ENCODE measurements at regions not wholly inside any gene's neighbourhood (a gene's known extent, or its start where the extent isn't known, plus 50 kb on each side); places are given as distances from the start of the nearest gene placed in this dataset.
A peak's percentile ranks its signal among the peaks of the same experiment; 100 is the strongest.

GRCh38 chr17:13263746-13264145 is 245.9 kb upstream of the ELAC2 start:
- no peak for DNase-seq (ENCODE audit: extremely low read depth in 1 of 11, low read depth in 9 of 11, low spot score in 4 of 11)

- no peak for DNase-seq (ENCODE audit: extremely low read depth in 1 of 11, low read depth in 9 of 11, low spot score in 4 of 11)
Observed at GRCh38 chr17:13256545-13256944, 238.7 kb upstream of the ELAC2 start.

GRCh38 chr17:13253733-13254410 is 236.0 kb upstream of the ELAC2 start:
- no peak for DNase-seq (ENCODE audit: extremely low read depth in 1 of 11, low read depth in 9 of 11, low spot score in 4 of 11)

- no peak for DNase-seq (ENCODE audit: extremely low read depth in 1 of 11, low read depth in 9 of 11, low spot score in 4 of 11)
Observed at GRCh38 chr17:13244513-13244912, 226.7 kb upstream of the ELAC2 start.

GRCh38 chr17:13243585-13243984 is 225.8 kb upstream of the ELAC2 start:
- no peak for DNase-seq (ENCODE audit: extremely low read depth in 1 of 11, low read depth in 9 of 11, low spot score in 4 of 11)

DNA sequence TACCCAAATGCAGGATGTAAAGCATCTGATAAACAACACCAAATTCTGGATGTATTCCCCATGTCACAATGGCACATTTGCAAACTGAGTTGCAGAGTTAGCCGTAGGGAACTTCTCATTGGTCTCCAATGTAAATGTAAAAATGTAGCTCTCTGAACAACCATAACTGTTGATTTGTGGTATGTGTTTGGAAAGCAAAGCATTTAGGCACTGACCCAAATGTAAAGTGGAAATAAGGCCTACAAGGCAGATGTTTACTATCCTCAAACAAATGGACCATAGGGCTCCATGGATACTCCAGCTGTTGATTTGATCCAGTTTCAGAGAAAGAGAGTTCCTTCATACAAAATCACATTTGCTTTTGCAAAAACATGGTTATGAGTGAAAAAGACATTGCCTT is 223.0 kb upstream of the ELAC2 start:
- DNase-seq (ENCODE audit: extremely low read depth in 1 of 11, low read depth in 9 of 11, low spot score in 4 of 11) = no peak

DNA sequence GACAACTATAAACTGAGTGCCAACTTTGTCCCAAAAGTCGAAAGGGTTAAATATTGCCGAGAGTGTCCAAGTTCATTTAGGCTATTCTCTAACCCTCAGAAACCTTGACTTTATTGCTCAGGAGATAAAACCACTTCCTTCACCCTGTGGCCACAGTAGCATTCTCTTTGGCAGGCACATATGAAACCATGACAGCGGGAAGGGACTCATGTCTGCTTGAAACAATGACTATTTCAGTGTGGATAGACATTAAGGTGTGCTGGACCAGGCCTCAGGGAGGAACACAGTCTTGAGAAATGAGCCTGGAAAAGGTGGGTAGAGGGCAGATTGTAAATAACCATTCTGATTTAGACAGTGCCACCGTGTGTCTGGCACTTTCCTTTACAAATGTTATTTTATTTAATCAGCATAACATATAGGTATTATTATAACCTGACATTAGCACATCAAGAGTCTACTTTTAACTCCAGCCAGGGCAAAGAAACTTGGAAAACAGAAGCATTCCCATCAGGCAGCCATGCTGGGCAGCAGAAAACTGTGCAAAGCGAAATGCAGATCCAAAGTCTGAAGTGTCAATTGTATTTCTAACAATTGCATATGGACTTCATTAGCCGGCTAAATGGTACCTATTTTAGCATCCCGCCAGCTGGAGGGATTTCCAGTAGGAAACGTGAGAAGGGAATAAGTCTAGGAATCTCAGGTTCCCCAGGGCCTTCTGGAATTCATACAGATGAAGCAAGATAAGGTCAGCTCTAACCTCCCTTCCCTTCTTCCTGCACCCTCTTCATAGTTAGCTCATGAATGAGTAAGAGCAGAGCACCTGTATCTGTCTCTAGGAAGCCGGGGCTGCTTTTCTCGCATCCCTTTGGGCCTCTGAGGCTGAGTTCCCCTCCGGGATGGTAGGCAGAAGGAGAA is 212.8 kb upstream of the ELAC2 start:
- no peak for DNase-seq (ENCODE audit: extremely low read depth in 1 of 11, low read depth in 9 of 11, low spot score in 4 of 11)

- DNase-seq (ENCODE audit: extremely low read depth in 1 of 11, low read depth in 9 of 11, low spot score in 4 of 11) = no peak
Observed at GRCh38 chr17:13228225-13228624, 210.4 kb upstream of the ELAC2 start.

DNA sequence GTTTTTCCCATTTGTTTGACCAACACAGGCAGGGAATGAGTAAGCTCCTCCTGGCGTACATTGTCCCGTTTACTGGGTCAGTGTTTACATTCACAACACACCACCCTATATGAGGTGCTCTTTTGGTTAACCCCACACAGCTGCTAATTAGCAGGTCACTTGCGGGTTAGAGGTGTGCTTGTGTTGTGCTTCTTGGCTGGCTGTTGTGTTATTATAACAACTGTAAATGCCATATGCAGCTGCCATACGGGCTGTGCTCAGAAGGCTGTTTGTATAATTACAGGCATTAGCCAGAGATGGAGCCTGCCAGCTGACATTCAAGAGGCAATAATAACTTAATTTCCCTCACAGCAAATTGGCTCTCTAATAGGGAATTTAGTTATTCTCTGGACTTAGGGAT is 205.1 kb upstream of the ELAC2 start:
- DNase-seq (ENCODE audit: extremely low read depth in 1 of 11, low read depth in 9 of 11, low spot score in 4 of 11) = no peak

DNA sequence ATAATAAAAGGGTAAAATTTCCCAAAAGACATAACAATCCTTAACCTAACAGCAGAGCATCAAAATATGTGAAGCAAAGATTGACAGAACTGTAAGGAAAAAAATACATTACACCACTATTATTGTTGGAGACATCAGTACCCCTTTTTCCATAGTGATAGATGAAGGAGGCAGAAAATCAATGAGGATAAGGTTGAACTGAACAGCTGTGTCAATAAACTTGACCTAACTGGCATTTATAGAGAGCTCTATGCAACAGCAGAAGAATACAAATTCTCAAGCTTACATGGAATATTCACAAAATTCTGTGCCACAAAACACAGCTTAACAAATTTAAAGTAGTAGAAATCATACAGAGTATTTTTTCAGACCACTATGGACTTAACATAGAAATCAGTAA is 195.0 kb upstream of the ELAC2 start:
- no peak for DNase-seq (ENCODE audit: extremely low read depth in 1 of 11, low read depth in 9 of 11, low spot score in 4 of 11)

DNA sequence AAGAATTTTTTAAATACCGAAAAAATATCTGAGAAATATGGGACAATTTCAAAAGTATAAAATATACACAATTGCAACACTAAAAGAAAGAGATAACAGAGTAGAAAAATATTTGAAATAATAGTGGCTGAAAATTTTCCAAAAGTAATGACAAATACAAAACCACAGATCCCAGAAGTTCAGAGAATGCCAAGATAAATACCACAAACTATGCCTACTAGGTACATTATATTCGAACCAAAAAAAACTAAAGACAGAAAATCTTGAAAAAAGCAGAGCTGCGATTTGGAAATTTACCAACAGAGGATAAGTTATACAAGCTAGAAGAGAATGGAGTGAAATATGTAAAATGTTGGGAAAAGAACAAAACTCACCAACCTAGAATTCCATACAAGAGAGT is 191.3 kb upstream of the ELAC2 start:
- no peak for DNase-seq (ENCODE audit: extremely low read depth in 1 of 11, low read depth in 9 of 11, low spot score in 4 of 11)

DNA sequence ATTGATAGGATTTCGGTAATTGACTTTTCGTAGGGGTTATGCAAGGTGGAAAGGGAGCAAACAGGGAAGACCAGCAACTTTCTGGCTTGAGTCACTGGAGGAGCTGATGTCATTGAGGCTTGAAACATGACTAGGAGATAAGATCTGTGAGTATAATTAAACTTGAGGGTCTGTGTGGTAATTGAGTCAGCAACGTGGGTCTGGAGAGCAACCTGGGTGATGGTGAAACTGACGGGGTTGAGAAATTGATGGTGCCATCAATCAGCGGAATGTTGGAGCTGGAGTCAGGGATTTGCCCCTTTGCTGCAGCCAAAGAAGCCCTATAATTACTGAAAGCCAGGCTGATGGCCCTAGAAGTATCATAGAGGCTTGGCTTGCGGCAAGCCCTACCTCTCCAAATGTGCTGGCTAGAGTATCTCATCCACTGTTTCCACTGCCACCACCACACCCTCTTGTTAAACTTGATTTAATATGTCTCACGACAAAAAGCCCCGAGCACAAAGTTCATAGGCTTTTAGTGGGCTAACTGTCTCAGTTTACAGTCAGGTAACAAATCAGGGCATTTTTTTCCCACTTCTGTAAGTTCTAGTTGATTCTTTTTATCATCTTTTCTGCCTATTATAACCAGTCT is 186.9 kb upstream of the ELAC2 start:
- DNase-seq (ENCODE audit: extremely low read depth in 1 of 11, low read depth in 9 of 11, low spot score in 4 of 11) = no peak

- no peak for DNase-seq (ENCODE audit: extremely low read depth in 1 of 11, low read depth in 9 of 11, low spot score in 4 of 11)
Observed at GRCh38 chr17:13202835-13203234, 185.0 kb upstream of the ELAC2 start.

DNA sequence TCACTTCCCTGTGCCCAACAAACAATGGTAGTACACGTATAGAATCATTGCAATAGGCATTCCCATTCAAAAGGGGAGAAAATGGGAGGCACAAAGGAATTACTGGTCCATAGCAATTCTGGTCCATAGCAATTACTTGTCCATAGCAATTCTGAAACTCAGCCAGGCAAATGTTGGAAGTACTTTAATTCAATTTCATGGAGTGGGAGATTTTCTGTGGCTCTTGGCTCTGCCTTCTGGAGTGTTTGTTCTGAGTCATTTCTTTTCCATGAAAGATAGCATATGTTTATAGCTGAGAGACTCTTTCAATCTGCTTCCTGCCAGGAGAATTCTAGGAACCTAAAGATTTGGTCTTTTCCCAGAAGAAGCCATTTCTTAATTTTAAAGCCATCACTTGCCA is 182.8 kb upstream of the ELAC2 start:
- DNase-seq (ENCODE audit: extremely low read depth in 1 of 11, low read depth in 9 of 11, low spot score in 4 of 11) = no peak

- DNase-seq (ENCODE audit: extremely low read depth in 1 of 11, low read depth in 9 of 11, low spot score in 4 of 11) = no peak
Observed at GRCh38 chr17:13199425-13199824, 181.6 kb upstream of the ELAC2 start.

- DNase-seq (ENCODE audit: extremely low read depth in 1 of 11, low read depth in 9 of 11, low spot score in 4 of 11) = no peak
Observed at GRCh38 chr17:13197586-13197985, 179.8 kb upstream of the ELAC2 start.

DNA sequence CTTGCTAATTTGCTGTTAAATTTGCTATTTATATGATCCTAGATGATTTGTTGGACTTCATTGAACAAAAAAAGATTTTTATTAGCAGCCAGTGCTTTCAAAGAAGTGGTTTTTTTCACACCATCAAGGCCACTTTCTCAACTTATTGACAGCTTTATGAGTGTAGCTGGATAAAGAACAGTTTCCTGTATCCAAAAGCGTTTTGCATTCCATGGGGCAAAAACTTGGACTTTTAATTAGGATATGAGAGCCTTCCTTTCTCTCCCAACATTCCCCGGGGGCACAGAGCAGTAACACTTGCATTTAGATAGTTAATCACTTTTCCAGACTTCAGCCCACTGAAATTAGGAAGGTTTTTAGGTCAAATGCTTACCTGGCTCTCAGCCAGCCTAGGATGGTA is 177.1 kb upstream of the ELAC2 start:
- peak in 1 of 11 donors; percentile 7 for DNase-seq (ENCODE audit: extremely low read depth in 1 of 11, low read depth in 9 of 11, low spot score in 4 of 11)

GRCh38 chr17:13182854-13183253 is 165.0 kb upstream of the ELAC2 start:
- no peak for DNase-seq (ENCODE audit: extremely low read depth in 1 of 11, low read depth in 9 of 11, low spot score in 4 of 11)

DNA sequence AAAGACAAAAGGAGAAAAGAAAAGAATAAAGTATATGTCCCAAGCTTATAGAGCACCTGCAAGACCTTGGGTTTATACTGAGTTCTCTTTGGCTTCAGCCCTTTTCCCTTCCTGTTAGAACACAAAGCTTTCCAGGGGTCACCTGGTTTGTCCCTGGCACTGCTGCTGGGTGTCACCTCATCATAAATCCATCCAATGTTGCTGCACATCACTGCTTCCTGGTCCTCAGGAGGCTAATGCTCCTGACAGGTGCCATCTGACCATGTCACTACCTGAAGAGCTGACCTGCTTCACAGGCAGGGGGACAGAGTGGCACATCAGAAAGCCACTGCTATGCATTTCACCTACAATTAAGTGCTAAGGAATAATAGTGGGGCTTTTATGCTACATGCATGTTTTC is 164.6 kb upstream of the ELAC2 start:
- DNase-seq (ENCODE audit: extremely low read depth in 1 of 11, low read depth in 9 of 11, low spot score in 4 of 11) = no peak

- no peak for DNase-seq (ENCODE audit: extremely low read depth in 1 of 11, low read depth in 9 of 11, low spot score in 4 of 11)
Observed at GRCh38 chr17:13181683-13182082, 163.9 kb upstream of the ELAC2 start.

All from renal cortex interstitium (tissue), 11 donors.